ENCODE measurements at regions not wholly inside any gene's neighbourhood (a gene's known extent, or its start where the extent isn't known, plus 50 kb on each side); places are given as distances from the start of the nearest gene placed in this dataset.

DNA sequence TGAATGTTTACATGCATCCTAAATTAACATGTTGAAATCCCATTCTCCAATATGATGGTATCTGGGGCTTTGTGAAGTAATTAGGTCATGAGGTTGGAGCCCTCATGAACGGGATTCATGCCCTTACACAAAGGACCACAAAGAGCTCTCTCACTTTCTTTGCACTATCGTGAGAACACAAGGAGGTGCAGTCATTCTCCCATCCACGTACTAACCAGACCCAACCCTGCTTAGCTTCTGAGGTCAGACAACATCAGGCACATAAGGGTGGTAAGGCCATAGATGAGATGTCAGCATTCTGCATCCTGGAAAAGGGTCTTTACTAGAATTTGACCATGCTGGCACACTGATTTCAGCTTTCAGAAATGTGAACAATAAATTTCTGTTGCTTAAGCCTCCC is 1211.9 kb upstream of the MIR17HG start:
- TF ChIP-seq ZBTB21 (CRISPR knock-in tag; IDR thresholded peaks at IDR 0.05; ENCODE audit: borderline replicate concordance) (no peak), NR2C2 (CRISPR knock-in tag; IDR thresholded peaks at IDR 0.05) (no peak), ZNF138 (CRISPR knock-in tag; conservative IDR thresholded peaks at IDR 0.05) (no peak), NFE2L1 (CRISPR knock-in tag; IDR thresholded peaks at IDR 0.05) (no peak), SMAD3 (CRISPR knock-in tag; IDR thresholded peaks at IDR 0.05; ENCODE audit: borderline replicate concordance) (no peak)
- TF ChIP-seq, protein P1, sequence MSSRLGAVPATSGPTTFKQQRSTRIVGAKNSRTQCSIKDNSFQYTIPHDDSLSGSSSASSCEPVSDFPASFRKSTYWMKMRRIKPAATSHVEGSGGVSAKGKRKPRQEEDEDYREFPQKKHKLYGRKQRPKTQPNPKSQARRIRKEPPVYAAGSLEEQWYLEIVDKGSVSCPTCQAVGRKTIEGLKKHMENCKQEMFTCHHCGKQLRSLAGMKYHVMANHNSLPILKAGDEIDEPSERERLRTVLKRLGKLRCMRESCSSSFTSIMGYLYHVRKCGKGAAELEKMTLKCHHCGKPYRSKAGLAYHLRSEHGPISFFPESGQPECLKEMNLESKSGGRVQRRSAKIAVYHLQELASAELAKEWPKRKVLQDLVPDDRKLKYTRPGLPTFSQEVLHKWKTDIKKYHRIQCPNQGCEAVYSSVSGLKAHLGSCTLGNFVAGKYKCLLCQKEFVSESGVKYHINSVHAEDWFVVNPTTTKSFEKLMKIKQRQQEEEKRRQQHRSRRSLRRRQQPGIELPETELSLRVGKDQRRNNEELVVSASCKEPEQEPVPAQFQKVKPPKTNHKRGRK (CRISPR knock-in tag; IDR thresholded peaks at IDR 0.05; ENCODE audit: borderline replicate concordance): no peak
- TF ChIP-seq, protein P2, sequence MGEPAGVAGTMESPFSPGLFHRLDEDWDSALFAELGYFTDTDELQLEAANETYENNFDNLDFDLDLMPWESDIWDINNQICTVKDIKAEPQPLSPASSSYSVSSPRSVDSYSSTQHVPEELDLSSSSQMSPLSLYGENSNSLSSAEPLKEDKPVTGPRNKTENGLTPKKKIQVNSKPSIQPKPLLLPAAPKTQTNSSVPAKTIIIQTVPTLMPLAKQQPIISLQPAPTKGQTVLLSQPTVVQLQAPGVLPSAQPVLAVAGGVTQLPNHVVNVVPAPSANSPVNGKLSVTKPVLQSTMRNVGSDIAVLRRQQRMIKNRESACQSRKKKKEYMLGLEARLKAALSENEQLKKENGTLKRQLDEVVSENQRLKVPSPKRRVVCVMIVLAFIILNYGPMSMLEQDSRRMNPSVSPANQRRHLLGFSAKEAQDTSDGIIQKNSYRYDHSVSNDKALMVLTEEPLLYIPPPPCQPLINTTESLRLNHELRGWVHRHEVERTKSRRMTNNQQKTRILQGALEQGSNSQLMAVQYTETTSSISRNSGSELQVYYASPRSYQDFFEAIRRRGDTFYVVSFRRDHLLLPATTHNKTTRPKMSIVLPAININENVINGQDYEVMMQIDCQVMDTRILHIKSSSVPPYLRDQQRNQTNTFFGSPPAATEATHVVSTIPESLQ (CRISPR knock-in tag; IDR thresholded peaks at IDR 0.05): no peak
- TF ChIP-seq, protein P3, sequence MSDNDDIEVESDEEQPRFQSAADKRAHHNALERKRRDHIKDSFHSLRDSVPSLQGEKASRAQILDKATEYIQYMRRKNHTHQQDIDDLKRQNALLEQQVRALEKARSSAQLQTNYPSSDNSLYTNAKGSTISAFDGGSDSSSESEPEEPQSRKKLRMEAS (CRISPR knock-in tag; IDR thresholded peaks at IDR 0.05): no peak
- TF ChIP-seq, protein P4, sequence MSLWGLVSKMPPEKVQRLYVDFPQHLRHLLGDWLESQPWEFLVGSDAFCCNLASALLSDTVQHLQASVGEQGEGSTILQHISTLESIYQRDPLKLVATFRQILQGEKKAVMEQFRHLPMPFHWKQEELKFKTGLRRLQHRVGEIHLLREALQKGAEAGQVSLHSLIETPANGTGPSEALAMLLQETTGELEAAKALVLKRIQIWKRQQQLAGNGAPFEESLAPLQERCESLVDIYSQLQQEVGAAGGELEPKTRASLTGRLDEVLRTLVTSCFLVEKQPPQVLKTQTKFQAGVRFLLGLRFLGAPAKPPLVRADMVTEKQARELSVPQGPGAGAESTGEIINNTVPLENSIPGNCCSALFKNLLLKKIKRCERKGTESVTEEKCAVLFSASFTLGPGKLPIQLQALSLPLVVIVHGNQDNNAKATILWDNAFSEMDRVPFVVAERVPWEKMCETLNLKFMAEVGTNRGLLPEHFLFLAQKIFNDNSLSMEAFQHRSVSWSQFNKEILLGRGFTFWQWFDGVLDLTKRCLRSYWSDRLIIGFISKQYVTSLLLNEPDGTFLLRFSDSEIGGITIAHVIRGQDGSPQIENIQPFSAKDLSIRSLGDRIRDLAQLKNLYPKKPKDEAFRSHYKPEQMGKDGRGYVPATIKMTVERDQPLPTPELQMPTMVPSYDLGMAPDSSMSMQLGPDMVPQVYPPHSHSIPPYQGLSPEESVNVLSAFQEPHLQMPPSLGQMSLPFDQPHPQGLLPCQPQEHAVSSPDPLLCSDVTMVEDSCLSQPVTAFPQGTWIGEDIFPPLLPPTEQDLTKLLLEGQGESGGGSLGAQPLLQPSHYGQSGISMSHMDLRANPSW (CRISPR knock-in tag; conservative IDR thresholded peaks at IDR 0.05; ENCODE audit: low read depth): no peak
- TF ChIP-seq, protein P5, sequence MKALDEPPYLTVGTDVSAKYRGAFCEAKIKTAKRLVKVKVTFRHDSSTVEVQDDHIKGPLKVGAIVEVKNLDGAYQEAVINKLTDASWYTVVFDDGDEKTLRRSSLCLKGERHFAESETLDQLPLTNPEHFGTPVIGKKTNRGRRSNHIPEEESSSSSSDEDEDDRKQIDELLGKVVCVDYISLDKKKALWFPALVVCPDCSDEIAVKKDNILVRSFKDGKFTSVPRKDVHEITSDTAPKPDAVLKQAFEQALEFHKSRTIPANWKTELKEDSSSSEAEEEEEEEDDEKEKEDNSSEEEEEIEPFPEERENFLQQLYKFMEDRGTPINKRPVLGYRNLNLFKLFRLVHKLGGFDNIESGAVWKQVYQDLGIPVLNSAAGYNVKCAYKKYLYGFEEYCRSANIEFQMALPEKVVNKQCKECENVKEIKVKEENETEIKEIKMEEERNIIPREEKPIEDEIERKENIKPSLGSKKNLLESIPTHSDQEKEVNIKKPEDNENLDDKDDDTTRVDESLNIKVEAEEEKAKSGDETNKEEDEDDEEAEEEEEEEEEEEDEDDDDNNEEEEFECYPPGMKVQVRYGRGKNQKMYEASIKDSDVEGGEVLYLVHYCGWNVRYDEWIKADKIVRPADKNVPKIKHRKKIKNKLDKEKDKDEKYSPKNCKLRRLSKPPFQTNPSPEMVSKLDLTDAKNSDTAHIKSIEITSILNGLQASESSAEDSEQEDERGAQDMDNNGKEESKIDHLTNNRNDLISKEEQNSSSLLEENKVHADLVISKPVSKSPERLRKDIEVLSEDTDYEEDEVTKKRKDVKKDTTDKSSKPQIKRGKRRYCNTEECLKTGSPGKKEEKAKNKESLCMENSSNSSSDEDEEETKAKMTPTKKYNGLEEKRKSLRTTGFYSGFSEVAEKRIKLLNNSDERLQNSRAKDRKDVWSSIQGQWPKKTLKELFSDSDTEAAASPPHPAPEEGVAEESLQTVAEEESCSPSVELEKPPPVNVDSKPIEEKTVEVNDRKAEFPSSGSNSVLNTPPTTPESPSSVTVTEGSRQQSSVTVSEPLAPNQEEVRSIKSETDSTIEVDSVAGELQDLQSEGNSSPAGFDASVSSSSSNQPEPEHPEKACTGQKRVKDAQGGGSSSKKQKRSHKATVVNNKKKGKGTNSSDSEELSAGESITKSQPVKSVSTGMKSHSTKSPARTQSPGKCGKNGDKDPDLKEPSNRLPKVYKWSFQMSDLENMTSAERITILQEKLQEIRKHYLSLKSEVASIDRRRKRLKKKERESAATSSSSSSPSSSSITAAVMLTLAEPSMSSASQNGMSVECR (CRISPR knock-in tag; IDR thresholded peaks at IDR 0.05; ENCODE audit: borderline replicate concordance): no peak
- TF ChIP-seq, protein P6, sequence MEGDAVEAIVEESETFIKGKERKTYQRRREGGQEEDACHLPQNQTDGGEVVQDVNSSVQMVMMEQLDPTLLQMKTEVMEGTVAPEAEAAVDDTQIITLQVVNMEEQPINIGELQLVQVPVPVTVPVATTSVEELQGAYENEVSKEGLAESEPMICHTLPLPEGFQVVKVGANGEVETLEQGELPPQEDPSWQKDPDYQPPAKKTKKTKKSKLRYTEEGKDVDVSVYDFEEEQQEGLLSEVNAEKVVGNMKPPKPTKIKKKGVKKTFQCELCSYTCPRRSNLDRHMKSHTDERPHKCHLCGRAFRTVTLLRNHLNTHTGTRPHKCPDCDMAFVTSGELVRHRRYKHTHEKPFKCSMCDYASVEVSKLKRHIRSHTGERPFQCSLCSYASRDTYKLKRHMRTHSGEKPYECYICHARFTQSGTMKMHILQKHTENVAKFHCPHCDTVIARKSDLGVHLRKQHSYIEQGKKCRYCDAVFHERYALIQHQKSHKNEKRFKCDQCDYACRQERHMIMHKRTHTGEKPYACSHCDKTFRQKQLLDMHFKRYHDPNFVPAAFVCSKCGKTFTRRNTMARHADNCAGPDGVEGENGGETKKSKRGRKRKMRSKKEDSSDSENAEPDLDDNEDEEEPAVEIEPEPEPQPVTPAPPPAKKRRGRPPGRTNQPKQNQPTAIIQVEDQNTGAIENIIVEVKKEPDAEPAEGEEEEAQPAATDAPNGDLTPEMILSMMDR (IDR thresholded peaks at IDR 0.05): no peak
